WTC11 (cell line): ENCODE measurements at regions not wholly inside any gene's neighbourhood (a gene's known extent, or its start where the extent isn't known, plus 50 kb on each side); places are given as distances from the start of the nearest gene placed in this dataset.
A peak's percentile ranks its signal among the peaks of the same experiment; 100 is the strongest.

ENCODE experiments used
- ATAC-seq: fragments of 200-7000 bp; cut with Tn5 transposase; 2 replicates; pipeline ENCODE4 v1.10.0; 2021; ENCODE audit warnings: mild to moderate bottlenecking, moderate library complexity
- CTCF ChIA-PET: fragments of 300-600 bp; sonication (Branson Sonifier 250); formaldehyde crosslinking; loops from one replicate; lab custom pipeline; 2021; ENCODE audit warnings: antibody characterized with exemption; lab: Charles Lee
- POLR2A ChIA-PET: fragments of 350-600 bp; sonication (Branson Sonifier 250); formaldehyde crosslinking; loops from one replicate; lab custom pipeline; 2021; ENCODE audit warnings: antibody characterized with exemption; lab: Charles Lee
- DNase-seq: peaks from one replicate; pipeline ENCODE4 v3.0.0; 2021; ENCODE audit warnings: low spot score
- H3K27ac Mint-ChIP-seq: 2 replicates; pipeline ENCODE4 v1.8.0; 2021; ENCODE audit warnings: mixed read lengths
- H3K27me3 Mint-ChIP-seq: 2 replicates; pipeline ENCODE4 v1.8.0; 2021; ENCODE audit warnings: low read depth, mild to moderate bottlenecking, moderate library complexity, mixed read lengths
- H3K36me3 Mint-ChIP-seq: 2 replicates; pipeline ENCODE4 v1.8.0; 2021; ENCODE audit warnings: mixed read lengths
- H3K4me1 Mint-ChIP-seq: 2 replicates; pipeline ENCODE4 v1.8.0; 2022; ENCODE audit warnings: mixed read lengths
- H3K4me3 Mint-ChIP-seq: 2 replicates; pipeline ENCODE4 v1.8.0; 2021; ENCODE audit warnings: mild to moderate bottlenecking, moderate library complexity, mixed read lengths
- H3K9me3 Mint-ChIP-seq: 2 replicates; pipeline ENCODE4 v1.8.0; 2021; ENCODE audit warnings: mixed read lengths
- CBFB ChIP-seq: sonication (generic); formaldehyde crosslinking; IDR thresholded peaks from 2 replicates; pipeline ENCODE4 v1.8.1; 2022; ENCODE audit warnings: mild to moderate bottlenecking, low read depth, missing genetic modification reagents
- CDX4 ChIP-seq: fragments of 250-450 bp; sonication (Bioruptor Pico); IDR thresholded peaks from 2 replicates; pipeline ENCODE4 v1.9.0; 2021; ENCODE audit warnings: moderate library complexity, mild to moderate bottlenecking, inconsistent platforms, borderline replicate concordance
- ELF4 ChIP-seq: sonication (generic); formaldehyde crosslinking; IDR thresholded peaks from 2 replicates; pipeline ENCODE4 v1.8.1; 2022; ENCODE audit warnings: low read depth, mild to moderate bottlenecking, moderate library complexity, missing genetic modification reagents
- FOXK1 ChIP-seq: sonication (generic); formaldehyde crosslinking; IDR thresholded peaks from 2 replicates; pipeline ENCODE4 v1.8.0; 2022; ENCODE audit warnings: mild to moderate bottlenecking, moderate library complexity, missing genetic modification reagents
- IRF1 ChIP-seq: sonication (generic); formaldehyde crosslinking; IDR thresholded peaks from 2 replicates; pipeline ENCODE4 v1.8.0; 2023; ENCODE audit warnings: missing genetic modification reagents
- MLX ChIP-seq: sonication (generic); formaldehyde crosslinking; IDR thresholded peaks from 2 replicates; pipeline ENCODE4 v1.8.1; 2023; ENCODE audit warnings: mild to moderate bottlenecking, missing genetic modification reagents, moderate library complexity
- NFATC4 ChIP-seq: fragments of 250-450 bp; sonication (Bioruptor Pico); IDR thresholded peaks from 2 replicates; pipeline ENCODE4 v1.9.0; 2021; ENCODE audit warnings: mild to moderate bottlenecking
- NFE2L1 ChIP-seq: sonication (generic); formaldehyde crosslinking; IDR thresholded peaks from 2 replicates; pipeline ENCODE4 v1.8.1; 2023; ENCODE audit warnings: missing genetic modification reagents
- NFYB ChIP-seq: sonication (generic); formaldehyde crosslinking; conservative IDR thresholded peaks from 2 replicates; pipeline ENCODE4 v1.8.0; 2022; ENCODE audit warnings: low read depth, missing genetic modification reagents
- USF1 ChIP-seq: sonication (generic); formaldehyde crosslinking; IDR thresholded peaks from 2 replicates; pipeline ENCODE4 v1.8.0; 2022; ENCODE audit warnings: mild to moderate bottlenecking, missing genetic modification reagents
- ZMAT4 ChIP-seq: fragments of 250-450 bp; sonication (Bioruptor Pico); IDR thresholded peaks from 2 replicates; pipeline ENCODE4 v1.9.0; 2021; ENCODE audit warnings: mild to moderate bottlenecking
- ZNF423 ChIP-seq: fragments of 250-450 bp; sonication (Bioruptor Pico); IDR thresholded peaks from 2 replicates; pipeline ENCODE4 v2.1.2; 2022; ENCODE audit warnings: mild to moderate bottlenecking, moderate library complexity
- ZNF425 ChIP-seq: fragments of 250-450 bp; sonication (Bioruptor Pico); conservative IDR thresholded peaks from 2 replicates; pipeline ENCODE4 v1.9.0; 2021; ENCODE audit warnings: mild to moderate bottlenecking
- ZNF532 ChIP-seq: fragments of 250-450 bp; sonication (Bioruptor Pico); IDR thresholded peaks from 2 replicates; pipeline ENCODE4 v1.9.0; 2021; ENCODE audit warnings: mild to moderate bottlenecking, borderline replicate concordance

GRCh38 chr5:133864711-133865110, 103.7 kb downstream of the C5orf15 start (continued):
- no peak for TF ChIP-seq ZNF532
- TF ChIP-seq ZNF425 (CRISPR knock-in tag), result no peak
- TF ChIP-seq ZNF423 (CRISPR knock-in tag), result no peak
- TF ChIP-seq ELF4 (CRISPR knock-in tag), result no peak

GRCh38 chr5:133863857-133864585, 104.4 kb downstream of the C5orf15 start:
- peaks cover 11% of the 10 kb centered on the region for H3K9me3 Mint-ChIP-seq
- no peak for DNase-seq

More at GRCh38 chr5:133863857-133864585, 104.4 kb downstream of the C5orf15 start:
- TF ChIP-seq ZMAT4 (CRISPR knock-in tag), result no peak
- no peak for TF ChIP-seq CDX4
- no peak for TF ChIP-seq NFATC4 (CRISPR knock-in tag)
- TF ChIP-seq FOXK1 (CRISPR knock-in tag), result no peak
- no peak for TF ChIP-seq CBFB (CRISPR knock-in tag)
- TF ChIP-seq ZNF423 (CRISPR knock-in tag), result no peak
- no peak for TF ChIP-seq USF1
- TF ChIP-seq NFYB (CRISPR knock-in tag), result no peak
- TF ChIP-seq IRF1 (CRISPR knock-in tag), result no peak
- no peak for TF ChIP-seq MLX (CRISPR knock-in tag)
- no peak for TF ChIP-seq NFE2L1 (CRISPR knock-in tag)
- peak; percentile 58 for ATAC-seq
- no peaks in the 10 kb centered on the region for H3K4me1 Mint-ChIP-seq
- peaks cover 12% of the 10 kb centered on the region for H3K36me3 Mint-ChIP-seq
- H3K27me3 Mint-ChIP-seq, result peaks cover 4% of the 10 kb centered on the region
- H3K27ac Mint-ChIP-seq, result no peak overlapping the region
- ChIA-PET POLR2A (no interaction called here), CTCF (interaction anchor here (1.0 to 2.0 kb wide), 5 partner anchors 81 to 440 kb away, joined by 3 to 16 read pairs (median 4); no protein-coding TSS in a partner anchor)
- no peak overlapping the region for H3K4me3 Mint-ChIP-seq
